ENCODE measurements at regions not wholly inside any gene's neighbourhood (a gene's known extent, or its start where the extent isn't known, plus 50 kb on each side); places are given as distances from the start of the nearest gene placed in this dataset.

DNA sequence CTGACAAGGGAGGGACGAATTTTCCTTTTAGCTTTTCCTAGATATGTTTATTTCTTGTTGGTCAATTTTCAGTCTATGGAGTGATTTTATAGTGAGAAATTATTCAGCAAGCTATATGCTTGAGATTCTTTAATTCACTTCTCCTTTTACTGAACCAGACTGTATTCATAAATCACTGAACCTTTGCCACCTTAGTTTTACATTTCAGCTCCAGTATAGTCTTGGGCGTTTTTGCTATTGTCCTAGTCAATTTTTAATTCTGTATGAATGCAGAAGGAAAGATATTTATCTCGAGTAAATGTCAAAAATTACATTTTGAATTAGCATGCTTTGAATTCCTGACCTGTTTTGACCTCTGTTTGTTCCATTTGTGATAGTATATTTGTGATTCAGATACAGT is 468.9 kb downstream of the IPMK start:
- no peak overlapping the region for H3K4me3 ChIP-seq (ENCODE audit: low read depth, low read length)
- DNase-seq (ENCODE audit: low read depth): no peak
- TF ChIP-seq, protein P1, sequence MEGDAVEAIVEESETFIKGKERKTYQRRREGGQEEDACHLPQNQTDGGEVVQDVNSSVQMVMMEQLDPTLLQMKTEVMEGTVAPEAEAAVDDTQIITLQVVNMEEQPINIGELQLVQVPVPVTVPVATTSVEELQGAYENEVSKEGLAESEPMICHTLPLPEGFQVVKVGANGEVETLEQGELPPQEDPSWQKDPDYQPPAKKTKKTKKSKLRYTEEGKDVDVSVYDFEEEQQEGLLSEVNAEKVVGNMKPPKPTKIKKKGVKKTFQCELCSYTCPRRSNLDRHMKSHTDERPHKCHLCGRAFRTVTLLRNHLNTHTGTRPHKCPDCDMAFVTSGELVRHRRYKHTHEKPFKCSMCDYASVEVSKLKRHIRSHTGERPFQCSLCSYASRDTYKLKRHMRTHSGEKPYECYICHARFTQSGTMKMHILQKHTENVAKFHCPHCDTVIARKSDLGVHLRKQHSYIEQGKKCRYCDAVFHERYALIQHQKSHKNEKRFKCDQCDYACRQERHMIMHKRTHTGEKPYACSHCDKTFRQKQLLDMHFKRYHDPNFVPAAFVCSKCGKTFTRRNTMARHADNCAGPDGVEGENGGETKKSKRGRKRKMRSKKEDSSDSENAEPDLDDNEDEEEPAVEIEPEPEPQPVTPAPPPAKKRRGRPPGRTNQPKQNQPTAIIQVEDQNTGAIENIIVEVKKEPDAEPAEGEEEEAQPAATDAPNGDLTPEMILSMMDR (conservative IDR thresholded peaks at IDR 0.05; ENCODE audit: low read depth, low read length): no peak

DNA sequence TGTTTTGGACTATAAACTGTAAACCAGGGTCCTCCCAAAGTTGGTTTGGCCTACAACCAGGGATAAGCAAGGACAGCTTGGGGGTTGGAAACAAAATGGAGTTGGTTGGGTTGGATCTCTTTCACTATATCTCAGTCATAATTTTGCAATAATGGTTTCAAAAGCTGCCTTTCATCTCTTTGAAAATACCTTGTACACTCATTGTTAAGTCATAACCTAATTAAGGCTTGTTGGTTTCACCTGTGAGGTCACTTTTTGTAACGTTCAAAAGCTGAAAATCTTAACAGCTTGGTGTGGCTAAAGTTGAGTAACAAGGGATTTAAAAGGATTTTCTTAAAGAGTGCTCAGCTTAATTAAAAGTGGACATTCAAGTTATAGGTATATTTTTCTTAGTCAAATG is 476.1 kb downstream of the IPMK start:
- TF ChIP-seq, protein P1 (conservative IDR thresholded peaks at IDR 0.05; ENCODE audit: low read depth, low read length): no peak
- DNase-seq (ENCODE audit: low read depth): no peak
- H3K4me3 ChIP-seq (ENCODE audit: low read depth, low read length): no peak overlapping the region

DNA sequence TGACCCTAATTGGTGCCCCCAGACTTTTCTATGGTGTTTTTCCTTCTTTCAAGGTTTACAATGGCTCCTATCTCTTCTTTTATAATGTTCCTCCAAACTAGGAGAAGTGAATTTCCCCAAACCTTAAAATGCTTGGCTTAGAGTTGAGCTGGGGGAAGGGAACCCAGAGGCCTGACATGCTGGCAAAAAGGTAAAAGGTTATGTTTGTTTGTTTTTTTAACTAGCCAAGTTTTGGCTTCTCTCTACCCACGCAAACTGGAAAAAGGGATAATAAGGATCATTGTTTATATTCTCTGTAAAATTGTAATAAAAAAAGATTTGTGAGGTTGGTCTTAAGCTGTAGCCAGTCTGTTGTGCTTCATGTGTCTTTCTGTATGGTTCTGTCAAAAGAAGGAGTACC is 477.0 kb downstream of the IPMK start:
- H3K4me3 ChIP-seq (ENCODE audit: low read depth, low read length): no peak overlapping the region
- no peak for DNase-seq (ENCODE audit: low read depth)
- TF ChIP-seq, protein P1 (conservative IDR thresholded peaks at IDR 0.05; ENCODE audit: low read depth, low read length): no peak

DNA sequence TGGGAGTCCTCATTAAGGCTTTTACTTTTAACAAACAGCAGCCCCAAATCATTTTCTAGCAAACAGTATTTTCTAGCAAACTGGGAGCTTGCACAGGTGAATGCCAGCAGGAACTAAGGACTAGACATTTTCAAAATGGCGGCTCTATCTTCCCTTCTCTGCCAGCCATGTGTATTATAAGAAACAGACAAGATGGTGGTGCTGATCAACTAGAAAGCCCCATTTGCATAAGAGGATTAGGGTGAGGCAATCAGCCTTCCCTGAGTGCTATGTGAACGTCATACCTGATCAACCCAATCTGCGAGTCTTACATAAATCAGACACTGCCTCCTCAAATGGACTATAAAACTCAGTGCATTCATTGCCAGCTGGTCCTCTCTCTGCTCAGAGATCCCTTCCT is 479.6 kb downstream of the IPMK start:
- DNase-seq (ENCODE audit: low read depth): no peak
- TF ChIP-seq, protein P1 (conservative IDR thresholded peaks at IDR 0.05; ENCODE audit: low read depth, low read length): no peak
- H3K4me3 ChIP-seq (ENCODE audit: low read depth, low read length): no peak overlapping the region

DNA sequence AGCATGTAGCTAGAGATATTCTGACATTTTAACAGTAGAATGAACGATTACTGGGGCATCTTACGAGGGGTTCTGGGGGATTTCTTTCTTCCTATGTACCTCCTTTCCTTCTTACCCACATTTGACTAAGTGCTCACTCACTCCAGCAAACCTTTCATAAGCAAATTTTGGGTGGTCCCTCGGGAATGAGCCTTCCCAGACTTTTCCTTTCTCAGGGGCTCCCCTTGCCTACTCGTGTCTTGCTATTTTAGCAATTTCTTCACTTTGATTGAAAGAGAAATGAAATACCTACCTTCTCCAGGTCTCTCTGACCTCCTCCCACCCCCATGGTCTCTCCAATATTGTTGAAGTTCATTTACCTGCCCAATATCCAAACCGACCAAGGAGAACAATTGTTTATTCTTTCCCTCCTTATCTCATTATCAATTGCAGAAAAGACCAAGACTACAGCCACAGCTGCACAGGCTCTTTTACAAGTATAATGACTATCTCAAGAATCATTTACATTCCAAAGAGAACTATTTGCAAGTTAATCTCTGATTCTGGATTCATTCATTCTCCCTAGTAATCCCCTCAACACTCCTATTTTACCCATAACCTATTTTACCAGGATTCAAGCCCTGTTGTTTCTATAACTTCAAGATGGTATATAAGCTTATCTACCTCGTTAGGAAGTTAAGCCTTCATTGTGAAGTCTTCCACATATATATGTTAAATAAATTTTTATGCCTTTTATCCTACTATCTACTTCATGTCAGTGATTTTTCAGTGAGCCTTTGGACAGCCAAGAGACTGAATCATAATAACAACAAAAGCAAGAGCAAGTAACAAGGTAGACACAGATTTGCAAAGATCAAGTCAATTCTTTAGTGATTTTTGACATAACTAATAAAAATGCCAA is 480.6 kb downstream of the IPMK start:
- TF ChIP-seq, protein P1 (conservative IDR thresholded peaks at IDR 0.05; ENCODE audit: low read depth, low read length): no peak
- DNase-seq (ENCODE audit: low read depth): no peak
- H3K4me3 ChIP-seq (ENCODE audit: low read depth, low read length): no peak overlapping the region

DNA sequence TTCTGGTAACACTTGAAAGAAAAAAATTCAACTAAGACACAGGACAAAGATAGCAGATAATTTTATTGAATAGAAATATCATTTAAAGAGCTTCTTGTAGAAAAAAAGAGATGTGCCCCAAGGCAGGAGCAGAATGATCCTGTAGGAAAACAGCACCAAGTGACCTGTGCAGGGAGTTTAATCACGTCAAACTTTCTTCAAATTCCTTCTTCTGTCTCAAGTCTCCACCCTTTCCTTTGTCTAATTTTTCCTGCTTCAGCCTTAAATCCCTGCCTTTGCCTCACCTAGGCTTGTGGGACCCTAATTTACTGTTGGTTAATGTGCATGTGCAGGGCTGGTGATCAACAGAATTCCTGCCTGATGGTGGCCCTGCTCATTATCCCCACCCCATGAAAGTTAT is 481.4 kb downstream of the IPMK start:
- no peak for DNase-seq (ENCODE audit: low read depth)
- H3K4me3 ChIP-seq (ENCODE audit: low read depth, low read length): no peak overlapping the region
- TF ChIP-seq, protein P1 (conservative IDR thresholded peaks at IDR 0.05; ENCODE audit: low read depth, low read length): no peak

DNA sequence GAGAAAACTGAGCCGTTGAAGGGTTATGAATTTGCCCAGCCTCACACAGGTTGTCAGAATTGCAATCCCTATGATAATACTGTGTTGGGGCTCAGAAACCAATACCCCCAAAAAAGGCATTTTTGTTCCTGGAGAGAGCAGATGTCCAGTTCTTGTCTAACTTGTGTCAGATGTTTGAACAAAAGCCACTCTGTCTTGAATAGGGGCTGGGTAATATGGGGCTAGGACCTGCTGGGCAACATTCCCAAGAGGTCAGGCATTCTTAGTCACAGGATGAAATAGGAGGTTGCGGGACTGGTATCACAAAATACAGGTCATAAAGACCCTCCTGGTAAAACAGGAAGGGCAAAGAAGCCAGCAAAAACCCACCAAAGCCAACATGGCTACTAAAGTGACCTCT is 482.1 kb downstream of the IPMK start:
- no peak for DNase-seq (ENCODE audit: low read depth)
- no peak overlapping the region for H3K4me3 ChIP-seq (ENCODE audit: low read depth, low read length)
- TF ChIP-seq, protein P1 (conservative IDR thresholded peaks at IDR 0.05; ENCODE audit: low read depth, low read length): no peak

Measured in choroid plexus epithelial cell (primary cell).